D341Med (cell line): ENCODE measurements at regions not wholly inside any gene's neighbourhood (a gene's known extent, or its start where the extent isn't known, plus 50 kb on each side); places are given as distances from the start of the nearest gene placed in this dataset.

Experiments
- DNase-seq: peaks from one replicate; pipeline ENCODE4 v3.0.0; 2012; ENCODE audit warnings: low spot score

DNA sequence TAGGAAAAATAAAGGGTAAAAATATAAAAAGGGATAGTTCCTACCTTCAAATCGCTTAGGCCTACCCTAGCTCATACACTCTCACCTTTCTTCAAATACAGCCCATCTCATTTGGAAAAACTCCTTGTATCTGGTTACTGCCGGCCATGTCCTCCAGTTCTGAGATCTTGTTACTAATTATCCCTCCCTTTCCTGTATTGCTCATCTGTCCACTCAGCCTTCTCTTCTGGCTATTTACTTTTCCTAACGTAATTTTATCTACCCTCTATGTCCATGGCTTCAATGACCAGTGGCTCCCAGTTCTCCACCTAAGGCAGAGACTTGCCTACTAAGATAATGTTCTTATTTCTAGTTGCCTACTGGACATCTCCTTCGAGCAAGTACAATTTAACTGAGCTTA lies 342.9 kb upstream of the ACVR2A start:
- no peak for DNase-seq

DNA sequence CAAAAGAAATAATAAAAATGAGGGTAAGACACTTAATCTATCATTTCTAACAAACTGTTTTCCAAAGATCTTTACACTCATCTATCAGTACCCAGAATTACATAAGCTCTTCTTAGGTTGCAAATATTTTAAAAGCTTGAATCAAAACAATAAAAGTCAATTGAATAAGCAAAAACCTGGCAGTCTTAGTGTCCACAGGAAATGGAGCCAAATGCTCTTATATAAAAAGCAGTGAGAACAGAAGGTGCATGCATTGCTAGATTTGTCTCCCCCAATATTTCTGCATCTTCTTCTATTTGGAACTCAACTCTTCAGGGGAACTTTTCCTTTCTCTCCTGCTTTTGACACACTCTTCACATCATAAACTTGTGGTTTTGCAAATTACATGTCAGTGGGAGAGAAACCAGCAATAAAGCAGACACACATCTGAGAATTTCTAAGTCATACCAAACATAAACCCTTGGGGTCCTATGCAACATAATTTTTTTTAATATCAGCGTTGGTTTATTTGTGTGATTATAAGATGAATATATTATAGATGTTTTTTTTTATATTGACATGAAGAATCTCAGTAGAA lies 343.9 kb upstream of the ACVR2A start:
- no peak for DNase-seq

DNA sequence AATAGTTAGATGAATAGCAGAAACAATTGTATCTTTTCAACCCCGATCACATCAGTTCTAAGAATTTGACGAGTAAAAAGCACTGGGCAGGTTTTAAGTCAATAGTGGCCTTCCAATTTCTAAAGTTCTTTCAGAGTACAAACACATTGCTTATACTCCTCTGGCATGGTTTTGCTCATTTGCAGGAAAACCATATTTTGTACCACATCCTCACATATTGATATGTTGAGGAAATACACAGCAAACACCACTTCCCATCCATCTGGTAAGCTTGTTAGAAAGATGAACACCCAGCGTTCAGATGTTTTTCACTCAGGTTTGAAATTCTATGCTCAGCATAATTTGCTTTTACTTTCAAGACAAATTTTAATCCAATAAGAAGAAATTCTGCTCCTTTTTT lies 344.6 kb upstream of the ACVR2A start:
- DNase-seq: no peak

DNA sequence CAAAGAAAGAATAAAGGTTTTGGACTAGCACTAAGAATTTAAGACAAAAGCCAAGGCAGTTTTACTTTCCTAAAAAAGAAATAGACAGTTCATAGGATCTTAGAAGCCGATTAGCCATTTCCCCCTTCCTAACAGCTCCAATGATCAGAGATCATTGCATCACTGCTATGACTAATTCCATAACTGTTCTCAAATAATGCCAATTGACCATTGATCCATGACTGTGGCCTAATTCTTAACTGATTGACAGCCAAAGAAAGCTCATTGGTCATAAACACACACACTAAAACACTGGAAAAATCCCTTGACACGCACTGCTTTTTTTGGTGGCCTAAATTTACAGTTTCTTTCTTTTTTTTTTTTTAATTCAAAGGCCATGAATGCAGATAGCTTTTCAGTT lies 345.0 kb upstream of the ACVR2A start:
- DNase-seq: no peak

DNA sequence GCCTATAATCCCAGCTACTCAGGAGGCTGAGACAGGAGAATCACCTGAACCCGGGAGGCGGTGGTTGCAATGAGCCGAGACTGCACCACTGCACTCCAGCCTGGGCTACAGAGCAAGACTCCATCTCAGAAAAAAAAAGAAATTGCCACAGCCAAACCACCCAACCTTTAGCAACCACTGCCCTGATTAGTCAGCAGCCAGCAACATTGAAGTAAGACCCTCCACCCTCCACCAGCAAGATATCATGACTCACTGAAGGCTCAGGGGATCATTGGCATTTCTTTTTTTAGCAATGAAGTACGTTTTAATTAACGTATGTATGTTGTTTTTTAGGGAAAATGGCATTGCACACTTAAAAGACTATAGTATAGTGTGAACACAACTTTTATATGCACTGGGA lies 349.1 kb upstream of the ACVR2A start:
- DNase-seq: no peak

DNA sequence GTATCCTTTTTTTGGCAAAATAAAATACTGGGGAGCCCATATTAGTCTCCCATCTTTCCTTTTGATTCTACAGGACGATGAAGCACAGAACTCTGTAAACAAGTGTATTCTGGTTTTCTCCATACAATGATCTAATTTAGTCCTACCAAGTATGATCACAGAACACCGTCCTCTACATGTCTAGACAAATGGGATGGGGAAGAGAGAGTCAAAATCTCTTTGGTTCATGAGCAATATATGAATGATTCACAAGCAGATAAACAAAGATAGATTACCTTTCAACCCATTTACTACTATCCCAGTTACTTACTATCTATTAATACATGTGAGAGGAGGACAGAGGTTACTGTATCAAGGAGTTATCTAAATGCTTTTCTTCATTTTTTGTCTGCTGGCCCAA lies 352.4 kb upstream of the ACVR2A start:
- DNase-seq: no peak

DNA sequence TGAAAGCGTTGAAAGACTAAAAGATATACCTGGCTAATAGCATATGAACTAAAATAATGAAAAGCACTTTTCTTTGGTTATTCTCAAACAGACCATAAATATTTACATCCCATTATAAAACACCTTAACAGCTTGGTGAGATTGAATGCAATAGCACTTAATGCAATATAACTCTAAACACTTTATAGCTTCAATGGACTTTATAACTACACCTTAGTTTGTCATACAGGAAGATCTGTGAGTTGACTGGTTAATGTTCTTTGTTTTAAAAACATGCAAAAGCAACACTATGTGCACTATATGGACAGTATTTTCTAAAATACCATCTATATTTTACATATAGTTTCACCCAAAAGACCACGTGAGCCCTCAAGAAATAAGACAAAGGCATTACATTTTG lies 353.3 kb upstream of the ACVR2A start:
- DNase-seq: no peak

DNA sequence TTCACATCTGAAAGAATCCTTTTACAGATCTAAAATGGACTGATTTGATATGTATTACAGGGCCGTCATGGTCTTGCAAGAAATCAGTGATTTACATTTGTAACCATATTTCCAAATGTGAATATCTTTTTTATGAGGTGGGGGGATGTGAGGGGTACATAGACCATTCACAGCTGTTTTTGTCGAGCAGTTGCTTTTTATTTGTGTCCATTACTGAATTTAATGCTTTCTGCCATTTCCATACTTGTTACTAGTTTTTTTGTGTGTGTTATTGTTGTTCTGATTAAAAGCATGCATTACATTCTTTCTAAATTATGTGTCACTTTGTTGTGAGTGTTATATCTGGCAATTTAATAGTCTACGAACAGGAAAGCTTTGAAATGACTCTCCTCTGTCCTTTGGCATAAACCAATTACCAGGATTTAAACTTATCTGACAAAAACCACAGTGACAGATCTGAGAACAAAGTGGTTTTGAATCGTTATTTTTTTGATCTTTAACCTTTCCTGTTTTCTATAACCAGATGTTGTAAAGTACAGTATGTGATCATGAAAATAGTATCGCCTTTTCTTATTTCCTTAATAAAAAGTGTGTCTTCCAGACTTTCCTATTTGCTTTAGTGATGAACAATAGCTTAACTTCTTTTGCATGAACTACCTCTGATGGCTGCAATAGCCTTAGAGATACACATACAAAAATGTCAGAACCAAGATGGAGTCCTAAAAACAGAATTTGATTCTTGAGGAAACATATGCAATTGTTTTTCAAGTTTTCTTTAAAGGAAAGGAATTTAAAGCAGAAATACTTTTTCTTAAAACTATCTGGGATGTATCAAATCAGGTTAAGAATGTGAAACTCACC lies 354.2 kb upstream of the ACVR2A start:
- DNase-seq: no peak

DNA sequence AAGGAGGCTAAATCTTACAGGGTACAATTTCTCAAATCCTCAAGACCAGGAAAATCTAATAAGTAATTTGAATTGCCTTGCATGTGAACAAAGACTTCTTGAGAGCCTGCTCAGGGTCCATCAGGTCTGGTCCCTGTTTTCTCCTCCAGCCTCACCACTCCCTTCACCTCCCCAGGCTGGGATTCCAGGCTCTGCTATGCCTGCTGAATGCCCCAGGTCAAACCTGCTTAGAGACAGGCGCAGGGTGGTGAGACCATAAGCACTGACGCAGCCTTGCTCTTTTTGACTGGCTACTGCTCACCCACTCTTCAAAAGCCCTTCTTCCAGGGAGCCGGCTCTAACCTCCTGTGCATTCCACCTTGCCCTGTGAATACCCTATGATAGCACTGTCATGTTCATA lies 356.4 kb upstream of the ACVR2A start:
- no peak for DNase-seq

DNA sequence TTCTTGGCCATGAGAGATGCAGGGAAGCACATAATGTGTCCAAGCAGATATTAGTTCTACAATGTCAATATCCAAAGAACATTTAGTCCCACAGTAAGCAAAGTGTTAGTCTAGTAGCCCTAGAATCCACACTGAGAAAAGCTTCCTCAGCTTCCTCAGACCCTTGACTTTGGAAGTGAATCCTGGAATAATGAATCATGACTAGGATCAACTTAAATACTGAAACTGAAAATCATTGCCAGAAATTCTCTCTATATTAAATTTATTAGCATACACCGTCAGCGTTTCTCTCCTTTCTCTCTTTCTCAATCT lies 356.9 kb upstream of the ACVR2A start:
- no peak for DNase-seq

DNA sequence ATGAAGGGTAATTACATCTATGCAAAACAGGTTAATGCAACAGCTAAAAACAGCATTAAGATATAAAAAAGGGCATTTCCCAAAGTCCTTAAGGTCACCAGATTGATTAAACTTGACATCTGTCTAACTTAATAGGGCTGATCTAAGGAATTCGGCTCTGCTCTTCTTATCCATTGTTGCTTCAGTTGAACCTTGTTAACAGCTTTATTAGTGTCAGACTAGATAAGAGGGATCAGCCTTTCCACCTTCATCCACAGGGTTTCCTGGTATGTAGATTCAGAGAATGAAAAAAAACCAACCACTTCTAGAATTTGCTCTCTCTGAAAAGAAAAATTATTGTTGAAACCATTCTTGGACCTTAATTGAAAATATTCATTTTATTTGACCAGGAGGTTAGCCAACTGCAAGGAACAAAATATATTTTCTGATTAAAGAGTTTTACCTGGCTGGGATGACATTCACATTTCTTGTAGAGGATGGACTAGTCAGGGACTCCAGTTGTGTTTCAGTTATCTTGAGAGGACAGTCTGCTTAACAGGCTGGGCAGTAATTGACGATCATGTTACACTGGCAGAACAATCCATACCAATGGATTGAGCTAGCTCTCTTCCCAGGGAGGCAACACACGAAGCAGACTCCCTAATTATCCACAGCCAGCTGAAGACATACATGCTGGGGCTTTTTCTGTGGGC lies 357.4 kb upstream of the ACVR2A start:
- no peak for DNase-seq

DNA sequence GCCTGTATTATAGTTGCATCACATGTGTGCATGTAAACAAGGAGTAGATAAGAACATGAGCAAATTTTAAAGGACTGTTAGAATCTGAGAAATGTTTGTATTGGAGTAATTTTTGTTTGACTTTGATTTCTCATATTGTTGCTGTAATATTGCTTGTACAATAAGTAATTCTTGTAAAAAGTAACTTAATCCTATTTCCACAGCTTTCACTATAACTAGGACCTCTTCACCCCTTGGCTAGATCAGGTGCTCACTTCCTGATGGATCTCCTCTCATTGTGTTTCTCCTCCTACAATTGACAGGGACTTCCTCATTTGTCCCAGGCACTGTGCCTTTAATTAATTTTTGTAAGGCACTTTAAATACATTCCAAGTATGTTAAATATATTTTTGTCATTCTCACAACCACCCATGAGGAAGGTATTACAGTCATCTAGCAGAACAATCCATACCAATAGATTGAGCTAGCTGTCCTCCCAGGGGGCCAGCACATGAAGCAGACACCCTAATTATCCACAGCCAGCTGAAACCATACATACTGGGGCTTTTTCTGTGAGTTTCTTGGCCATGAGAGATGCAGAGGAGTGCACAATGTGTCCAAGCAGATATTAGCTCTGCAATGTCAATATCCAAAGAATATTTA lies 359.5 kb upstream of the ACVR2A start:
- DNase-seq: no peak

DNA sequence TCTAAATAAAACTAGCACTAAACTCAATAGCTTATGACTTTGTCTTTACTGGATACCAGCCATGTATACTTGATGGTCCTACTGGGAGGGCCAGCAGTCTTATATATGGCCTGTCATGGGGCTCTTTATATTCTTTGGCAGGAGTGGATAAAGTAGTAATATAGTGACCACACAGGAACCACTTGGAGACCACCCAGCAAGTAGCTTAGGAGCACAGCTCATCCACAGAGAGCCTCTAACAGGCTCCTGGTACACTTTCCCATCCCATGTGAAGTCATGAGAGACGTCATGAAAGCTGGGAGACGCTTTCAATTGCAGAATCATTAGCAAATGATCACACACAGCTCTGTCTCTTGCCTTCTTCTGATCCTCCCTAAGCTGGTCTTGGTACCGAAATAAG lies 360.9 kb upstream of the ACVR2A start:
- DNase-seq: no peak

DNA sequence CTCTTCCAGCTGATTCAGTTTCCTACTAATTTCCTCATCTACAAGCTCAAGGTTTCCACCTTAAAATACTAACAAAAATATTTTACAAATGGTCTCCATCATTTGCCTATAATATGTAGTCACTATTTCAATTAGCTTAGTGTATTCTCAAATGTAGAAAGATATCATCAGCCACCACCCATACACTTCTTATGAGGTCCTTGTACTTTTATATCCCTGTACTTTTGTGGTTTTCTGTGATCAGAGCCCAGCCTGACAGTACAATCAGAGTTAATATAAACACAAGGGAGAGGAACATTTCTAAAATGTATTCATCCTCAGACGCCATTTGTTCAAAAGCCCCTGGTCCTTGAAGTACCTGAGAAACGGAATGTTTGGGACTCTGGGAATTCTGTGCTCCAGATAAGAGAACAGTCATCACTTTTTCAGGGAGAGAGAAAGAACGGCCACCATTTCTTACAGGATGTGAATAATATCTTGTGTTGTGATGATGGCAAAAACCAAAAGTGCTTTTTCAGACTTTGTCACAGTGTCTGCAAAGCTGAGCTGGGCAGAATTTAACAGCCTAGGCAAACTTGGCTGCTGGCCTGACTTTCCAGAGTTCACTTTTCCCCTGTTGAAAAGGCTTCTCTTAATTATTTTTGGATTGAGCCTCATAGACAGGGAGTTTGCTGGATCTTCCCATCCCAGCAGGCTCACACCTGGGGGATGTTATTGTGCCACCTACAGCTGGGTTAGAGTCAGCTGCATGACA lies 361.7 kb upstream of the ACVR2A start:
- no peak for DNase-seq

DNA sequence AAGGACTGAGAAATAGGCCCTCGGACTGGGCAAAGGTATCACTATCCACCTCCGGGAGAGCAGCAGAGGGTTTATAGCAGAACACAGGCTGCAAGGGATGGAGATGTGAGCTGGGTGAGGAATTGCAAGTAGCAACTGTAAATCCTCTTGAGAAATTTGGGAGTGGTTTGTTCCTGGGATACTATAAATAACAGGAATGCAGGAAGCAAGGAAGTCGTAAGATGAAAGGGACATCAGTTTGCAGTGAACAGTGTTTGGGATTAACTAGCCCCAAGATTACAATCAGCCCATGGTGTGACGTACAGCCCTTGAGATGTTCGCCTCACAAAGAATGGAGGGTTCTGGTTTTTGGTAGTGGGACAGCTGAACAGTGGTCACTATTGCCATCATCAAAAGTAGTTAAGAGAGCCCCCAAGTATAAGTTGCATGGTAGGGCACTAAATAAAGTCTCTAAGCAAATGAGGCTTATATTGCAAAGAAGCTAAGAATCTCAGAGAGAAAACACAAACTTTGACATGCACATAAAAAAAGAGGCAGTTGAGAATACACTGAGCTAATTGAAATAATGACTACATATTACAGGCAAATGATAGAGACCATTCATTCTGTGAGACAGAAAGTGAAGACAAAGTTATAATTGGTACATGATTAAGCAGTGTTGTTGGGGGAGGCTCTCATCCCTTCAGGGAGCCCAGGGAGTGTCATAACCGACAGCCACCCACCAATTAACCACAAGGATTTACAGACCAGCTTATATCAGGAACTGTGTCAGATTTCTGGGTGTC lies 362.5 kb upstream of the ACVR2A start:
- DNase-seq: no peak

DNA sequence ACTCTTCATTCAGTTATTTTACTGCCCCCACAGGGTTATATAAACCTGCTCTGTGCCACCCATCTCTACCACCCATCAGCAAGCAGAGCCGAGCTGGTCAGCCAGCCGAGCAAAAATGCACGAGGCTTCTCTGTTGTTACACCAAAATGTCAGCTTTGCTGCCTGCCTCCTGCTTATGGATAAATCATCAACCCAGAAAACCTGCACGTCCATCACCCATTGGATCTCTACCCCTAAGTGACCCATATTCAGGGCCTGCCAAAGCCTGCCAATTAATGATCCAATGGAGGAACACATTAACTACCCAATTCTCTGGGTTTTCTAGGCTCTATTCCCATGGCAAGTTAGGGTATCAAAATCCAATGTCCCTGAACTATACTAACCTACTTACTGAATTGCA lies 365.5 kb upstream of the ACVR2A start:
- DNase-seq: no peak

DNA sequence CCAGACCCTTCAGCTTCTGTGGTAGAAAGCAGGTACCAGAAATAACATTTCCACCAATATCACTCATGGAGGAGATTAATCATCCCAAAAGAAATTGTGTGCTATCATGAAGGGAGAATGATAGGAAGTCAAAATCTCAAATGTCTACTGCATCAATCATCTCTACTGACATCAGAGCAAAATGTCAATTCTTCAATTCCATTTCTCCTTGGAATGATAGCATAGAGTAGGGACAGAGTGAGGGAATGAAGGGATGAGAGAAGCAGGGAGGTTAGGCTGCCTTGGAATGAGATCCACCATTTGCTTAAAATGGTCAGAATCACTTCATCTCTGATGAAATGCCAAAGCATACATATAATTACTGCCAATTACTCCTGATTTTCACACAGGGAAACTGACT lies 371.8 kb upstream of the ACVR2A start:
- no peak for DNase-seq

DNA sequence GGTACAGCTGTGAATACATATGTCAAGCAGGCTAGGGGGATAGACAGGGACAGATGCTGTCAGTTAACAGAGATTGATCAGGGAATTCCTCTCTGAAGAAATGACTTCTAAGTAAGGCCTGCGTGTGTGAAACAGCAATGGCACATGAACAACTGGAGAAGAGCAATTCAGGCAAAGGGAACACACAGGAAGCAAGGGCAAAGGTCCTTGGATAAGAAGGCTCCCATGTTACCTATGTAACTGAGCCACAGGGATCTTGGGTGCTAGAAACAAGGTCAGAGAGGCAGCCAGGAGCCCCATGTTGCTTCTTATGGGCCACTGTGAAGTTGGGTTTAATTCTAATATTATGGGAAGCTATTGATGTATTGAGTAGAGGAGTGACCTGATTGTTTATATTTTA lies 373.7 kb upstream of the ACVR2A start:
- no peak for DNase-seq

DNA sequence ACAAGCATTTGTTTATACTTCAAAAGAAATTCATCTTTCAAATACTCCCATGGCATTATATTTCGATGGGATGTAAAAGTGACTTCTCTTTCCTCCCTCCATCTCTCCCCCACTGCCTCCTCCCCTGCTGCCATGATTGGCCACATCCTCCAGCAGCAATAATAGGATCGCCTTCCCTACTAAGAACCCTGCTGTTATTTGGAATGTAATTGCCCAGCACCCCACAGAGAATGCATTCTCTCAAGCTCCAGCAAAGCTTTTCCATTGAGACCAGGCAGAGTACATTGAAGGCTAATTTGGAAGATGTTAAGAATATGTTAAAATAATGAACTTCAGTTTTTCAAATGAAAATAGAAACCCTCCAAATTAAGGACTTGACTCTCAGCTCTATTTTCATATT lies 375.4 kb upstream of the ACVR2A start:
- no peak for DNase-seq

DNA sequence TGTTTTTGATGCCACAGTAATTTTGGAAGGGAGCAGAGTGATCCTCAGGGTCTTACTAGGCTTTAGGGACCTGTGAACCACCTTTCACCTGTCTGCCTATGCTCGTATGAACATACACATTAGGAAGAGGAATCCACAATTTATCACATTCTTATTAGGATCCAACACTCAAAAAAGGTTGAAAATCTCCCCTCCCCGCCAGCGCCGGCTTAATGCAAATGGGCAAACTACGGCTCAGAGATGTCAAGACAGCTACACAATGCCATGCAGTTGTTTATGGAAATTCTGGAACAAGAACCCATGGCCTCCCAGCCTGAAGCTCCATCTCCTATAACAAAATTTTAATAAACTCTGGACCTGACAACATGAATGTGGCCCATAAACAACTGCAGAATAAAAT lies 375.9 kb upstream of the ACVR2A start:
- no peak for DNase-seq

DNA sequence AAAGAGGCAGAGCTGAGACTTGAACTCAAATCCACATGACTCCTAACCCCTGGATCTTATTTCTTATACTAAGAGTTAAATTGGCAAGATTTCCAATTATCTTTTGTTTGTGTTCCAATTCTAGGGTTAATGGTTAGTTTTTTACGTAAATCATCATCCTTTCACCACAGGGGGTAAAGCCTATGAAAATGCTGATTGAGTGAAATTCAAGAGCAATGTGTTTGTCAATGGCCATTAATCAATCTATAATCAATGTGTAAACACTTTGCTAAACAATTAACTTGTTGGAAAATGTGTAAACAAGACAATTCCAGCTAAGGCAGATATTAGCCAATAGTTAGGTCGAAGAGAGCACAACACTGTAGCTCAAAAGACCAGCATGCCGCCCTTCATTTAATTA lies 376.5 kb upstream of the ACVR2A start:
- no peak for DNase-seq

DNA sequence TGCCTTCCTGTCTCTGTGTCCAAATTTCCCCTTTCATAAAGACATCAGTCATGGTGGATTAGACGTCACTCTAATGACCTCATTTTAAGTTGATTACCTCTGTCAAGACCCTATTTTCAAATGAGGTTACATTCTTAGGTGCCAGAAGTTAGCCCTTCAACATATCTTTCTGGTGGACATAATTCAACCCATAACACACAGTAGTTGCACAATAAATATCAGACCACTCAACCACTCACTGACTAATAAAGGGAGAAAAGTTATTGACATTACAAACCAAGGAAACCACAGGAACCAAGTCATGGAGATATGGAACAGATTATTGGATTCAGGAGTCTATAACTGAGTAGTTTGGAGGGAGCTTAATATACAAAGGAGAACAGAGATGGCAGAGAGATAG lies 377.4 kb upstream of the ACVR2A start:
- no peak for DNase-seq
